K562 (cell line): ENCODE measurements at regions not wholly inside any gene's neighbourhood (a gene's known extent, or its start where the extent isn't known, plus 50 kb on each side); places are given as distances from the start of the nearest gene placed in this dataset.

Experiments used
- ATAC-seq: fragments of 200-7000 bp; cut with Tn5 transposase; 3 replicates; pipeline ENCODE4 v1.9.1; 2020; ENCODE audit warnings: moderate library complexity
- BruUV-seq: library from RNA; stranded (reverse); fragments of 400-500 nt; replicated peaks from 2 replicates; lab custom pipeline; 2021; lab: Mats Ljungman, UMichigan
- CTCF ChIA-PET: fragments of 300-600 bp; formaldehyde crosslinking; extraction: SDS; loops from one replicate; lab custom pipeline; 2021; ENCODE audit warnings: low intra/inter-chr PET ratio; lab: Yijun Ruan, JAX
- POLR2A ChIA-PET: fragments of 300-600, 350-650 bp; sonication (Branson Sonifier 250); formaldehyde crosslinking; extraction: SDS; loops from one replicate; lab custom pipeline; 2021; ENCODE audit warnings: antibody characterized with exemption, inconsistent platforms; lab: Yijun Ruan, JAX
- DNase-seq, 4 experiments: peaks; one replicate each; pipeline versions ENCODE4 v3.0.0 to v3.0.0-alpha.2; 2011 to 2018; ENCODE audit warnings: low spot score in 3 of 4, mixed read lengths in 3 of 4; ENCODE audit errors: extremely low read depth in 1 of 4
- FAIRE-seq: peaks from 2 replicates; lab custom pipeline; 2011; peaks lifted over from hg19 to GRCh38; lab: Jason Lieb, UNC
- H2AFZ ChIP-seq: 2 replicates; pipeline ENCODE4 v1.6.0; 2011; ENCODE audit warnings: low read depth, low read length, control low read depth, inconsistent platforms
- H3K27ac ChIP-seq: fragments of 200-600 bp; 3 replicates; pipeline ENCODE4 v1.8.0; 2011; ENCODE audit warnings: low read depth, mild to moderate bottlenecking, control low read depth, inconsistent platforms, low read length, moderate library complexity, mixed read lengths; ENCODE audit errors: extremely low read depth
- H3K27me3 ChIP-seq, 2 experiments: fragments of 300-600 bp in 1 of 2; 2 replicates in 1 of 2; 3 replicates in 1 of 2; pipeline versions ENCODE4 v1.6.0 to v1.8.0; 2011; ENCODE audit warnings: inconsistent platforms in 2 of 2, low read length in 2 of 2, mild to moderate bottlenecking in 1 of 2, mixed read lengths in 1 of 2, moderate library complexity in 1 of 2; ENCODE audit not compliant: control insufficient read depth in 2 of 2, insufficient read depth in 2 of 2
- H3K36me3 ChIP-seq: fragments of 300-600 bp; 3 replicates; pipeline ENCODE4 v1.8.0; 2011; ENCODE audit warnings: mild to moderate bottlenecking, low read length, inconsistent platforms; ENCODE audit not compliant: control insufficient read depth, insufficient read depth
- H3K4me1 ChIP-seq, 2 experiments: fragments of 200-600 bp in 1 of 2; replicated peaks in 1 of 2; 2 replicates in 1 of 2; 3 replicates in 1 of 2; pipeline versions ENCODE4 v1.5.1 to v1.8.0; 2011; ENCODE audit warnings: inconsistent platforms in 2 of 2, low read length in 2 of 2, mild to moderate bottlenecking in 1 of 2, mixed read lengths in 1 of 2, moderate library complexity in 1 of 2; ENCODE audit not compliant: control insufficient read depth in 2 of 2, insufficient read depth in 2 of 2
- H3K4me2 ChIP-seq: 2 replicates; pipeline ENCODE4 v1.6.1; 2011; ENCODE audit warnings: low read length, control low read depth, inconsistent platforms, mixed read lengths; ENCODE audit not compliant: insufficient read depth
- H3K4me3 ChIP-seq: fragments of 200-600 bp; sonication (generic), shearing (Covaris generic); 2 replicates; pipeline ENCODE4 v1.5.1; 2016; ENCODE audit warnings: control low read depth, inconsistent platforms
- H3K79me2 ChIP-seq: fragments of 200-600 bp; 3 replicates; pipeline ENCODE4 v1.8.0; 2011; ENCODE audit warnings: low read length, inconsistent platforms; ENCODE audit not compliant: control insufficient read depth, insufficient read depth
- H3K9ac ChIP-seq, 2 experiments: 2 replicates each; pipeline versions ENCODE4 v1.6.0 to v1.6.1; 2011; ENCODE audit warnings: low read depth in 2 of 2, low read length in 2 of 2, control low read depth in 1 of 2, inconsistent platforms in 1 of 2, mild to moderate bottlenecking in 1 of 2, mixed read lengths in 1 of 2; ENCODE audit not compliant: insufficient read depth in 1 of 2
- H3K9me1 ChIP-seq: one replicate; pipeline ENCODE4 v1.6.0; 2011; ENCODE audit warnings: inconsistent platforms, mild to moderate bottlenecking, low read length, moderate library complexity; ENCODE audit not compliant: control insufficient read depth, insufficient read depth
- H3K9me3 ChIP-seq: replicated peaks from 2 replicates; pipeline ENCODE4 v1.5.1; 2011; ENCODE audit warnings: low read depth, low read length, inconsistent platforms; ENCODE audit not compliant: control insufficient read depth, insufficient read depth
- H4K20me1 ChIP-seq: replicated peaks from 2 replicates; pipeline ENCODE4 v1.6.1; 2011; ENCODE audit warnings: low read length, inconsistent platforms, mixed read lengths; ENCODE audit not compliant: control insufficient read depth, insufficient read depth
- CHD2 ChIP-seq: IDR thresholded peaks from 2 replicates; pipeline ENCODE4 v1.6.1; 2011; ENCODE audit warnings: low read depth, low read length
- FOXJ2 ChIP-seq: fragments of 200-800 bp; sonication (Bioruptor generic); IDR thresholded peaks from 2 replicates; pipeline ENCODE4 v1.6.1; 2016; ENCODE audit warnings: missing genetic modification characterization, missing compliant biosample characterization
- SRSF1 ChIP-seq: fragments of 200-400 bp; formaldehyde crosslinking; IDR thresholded peaks from 2 replicates; pipeline ENCODE4 v1.6.1; 2017; ENCODE audit warnings: mild to moderate bottlenecking, low read depth, low read length, moderate library complexity
- WGBS: fragments of 100-300 bp; shearing (Covaris generic); methylation state at CpG from one replicate; pipeline ENCODE4 v1.1.6; 2016; ENCODE audit warnings: low coverage, mixed read lengths; ENCODE audit not compliant: insufficient coverage; ENCODE audit errors: missing lambda C conversion rate; 5-methylcytosine and 5-hydroxymethylcytosine counted together
- in situ Hi-C: fragments of 300-500 bp; cut with MboI; formaldehyde crosslinking; loops from 4 replicates; pipeline ENCODE4 v1.15.0; 2018; ENCODE audit warnings: inconsistent platforms, mixed read lengths
- intact Hi-C: fragments of 100-400 bp; cut with micrococcal nuclease; formaldehyde crosslinking; loops from 2 replicates; pipeline ENCODE4 v1.14.2; 2022
- TF ChIP-seq, protein P1 (sequence below): fragments of 250-450 bp; sonication (Bioruptor Pico); IDR thresholded peaks from 2 replicates; pipeline ENCODE4 v1.5.0; 2021; ENCODE audit warnings: mild to moderate bottlenecking, borderline replicate concordance

DNA sequence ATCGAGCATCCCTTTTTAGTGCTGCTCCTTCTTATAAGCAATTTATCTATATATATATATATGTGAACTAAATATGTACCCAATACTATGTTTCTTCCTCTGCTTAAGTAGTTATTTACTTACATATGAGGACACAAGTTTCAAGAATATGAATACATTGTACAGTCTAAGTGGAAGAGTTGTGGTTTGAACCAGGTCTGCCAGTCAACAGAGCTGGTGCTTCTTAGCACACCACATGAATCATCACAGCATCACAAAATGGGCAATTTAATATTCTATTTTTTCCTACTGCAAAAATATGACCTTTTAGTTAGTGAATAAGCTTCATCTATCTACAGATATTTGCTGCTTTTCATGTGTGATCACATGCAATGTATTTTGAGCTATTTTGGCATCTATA is 64.4 kb upstream of the SPAG16 start (continued):
- TF ChIP-seq, protein P1, sequence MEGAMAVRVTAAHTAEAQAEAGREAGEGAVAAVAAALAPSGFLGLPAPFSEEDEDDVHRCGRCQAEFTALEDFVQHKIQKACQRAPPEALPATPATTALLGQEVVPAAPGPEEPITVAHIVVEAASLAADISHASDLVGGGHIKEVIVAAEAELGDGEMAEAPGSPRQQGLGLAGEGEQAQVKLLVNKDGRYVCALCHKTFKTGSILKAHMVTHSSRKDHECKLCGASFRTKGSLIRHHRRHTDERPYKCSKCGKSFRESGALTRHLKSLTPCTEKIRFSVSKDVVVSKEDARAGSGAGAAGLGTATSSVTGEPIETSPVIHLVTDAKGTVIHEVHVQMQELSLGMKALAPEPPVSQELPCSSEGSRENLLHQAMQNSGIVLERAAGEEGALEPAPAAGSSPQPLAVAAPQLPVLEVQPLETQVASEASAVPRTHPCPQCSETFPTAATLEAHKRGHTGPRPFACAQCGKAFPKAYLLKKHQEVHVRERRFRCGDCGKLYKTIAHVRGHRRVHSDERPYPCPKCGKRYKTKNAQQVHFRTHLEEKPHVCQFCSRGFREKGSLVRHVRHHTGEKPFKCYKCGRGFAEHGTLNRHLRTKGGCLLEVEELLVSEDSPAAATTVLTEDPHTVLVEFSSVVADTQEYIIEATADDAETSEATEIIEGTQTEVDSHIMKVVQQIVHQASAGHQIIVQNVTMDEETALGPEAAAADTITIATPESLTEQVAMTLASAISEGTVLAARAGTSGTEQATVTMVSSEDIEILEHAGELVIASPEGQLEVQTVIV (CRISPR knock-in tag): no peak
- TF ChIP-seq, all 486 proteins: peak for 0

DNA sequence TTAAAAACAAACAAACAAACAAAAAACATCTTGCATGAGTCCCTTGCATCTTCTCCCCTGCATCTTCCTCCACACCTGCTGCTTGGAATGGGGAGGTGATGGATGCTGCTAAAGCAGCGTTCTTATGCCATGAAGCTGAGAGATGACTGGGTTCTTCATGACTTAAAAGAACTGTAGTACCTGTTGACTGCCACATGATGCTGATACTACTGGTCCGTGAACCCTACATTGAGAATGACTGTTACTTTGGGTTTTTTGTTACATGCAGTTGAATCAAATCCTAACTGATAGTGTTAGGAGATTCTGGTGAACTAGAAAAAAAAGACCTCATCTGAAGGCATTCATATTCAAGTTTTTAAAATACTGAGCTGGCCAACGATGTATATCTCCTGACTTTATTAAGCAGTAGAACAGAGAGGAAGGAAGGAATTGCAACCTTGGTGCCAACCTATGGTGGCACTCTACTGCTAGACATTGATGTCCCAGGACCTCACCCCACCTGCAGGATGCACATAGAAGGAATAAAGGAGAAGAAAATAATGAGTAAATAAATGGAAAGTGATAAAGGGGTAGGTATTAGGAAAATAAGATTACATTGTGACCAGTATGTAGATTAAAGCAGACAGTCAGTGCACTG is 63.2 kb upstream of the SPAG16 start:
- Histone ChIP-seq H3K27ac (no peak overlapping the region), H3K27me3 (no peaks in the 10 kb centered on the region), H4K20me1 (no peaks in the 10 kb centered on the region), H3K4me3 (no peak overlapping the region), H3K4me2 (no peak overlapping the region), H3K9me3 (no peaks in the 10 kb centered on the region), H3K4me1 (no peaks in the 10 kb centered on the region), H3K79me2 (no peaks in the 10 kb centered on the region), H2AFZ (no peak overlapping the region), H3K9ac (no peak overlapping the region), H3K9me1 (no peaks in the 10 kb centered on the region), H3K36me3 (no peaks in the 10 kb centered on the region)
- WGBS: 0% methylated on average over 2 of the region's 3 CpGs
- DNase-seq: no peak
- intact Hi-C loops (no loop called here), in situ Hi-C loops (no loop called here)
- POLR2A ChIA-PET: no interaction called here
- FAIRE-seq: no peak
- no peak for ATAC-seq
- no TSS peak for BruUV-seq
- TF ChIP-seq SRSF1 (no peak), FOXJ2 (no peak), CHD2 (no peak)
- CTCF ChIA-PET: no interaction called here
